Prostate gland (tissue), 2 donors: ENCODE measurements at regions not wholly inside any gene's neighbourhood (a gene's known extent, or its start where the extent isn't known, plus 50 kb on each side); places are given as distances from the start of the nearest gene placed in this dataset.

ENCODE experiments used
- POLR2A ChIP-seq: fragments of 450-650 bp; IDR thresholded peaks from one replicate; pipeline ENCODE4 v1.6.1; 2016; ENCODE audit warnings: antibody characterized with exemption, mild to moderate bottlenecking
- POLR2AphosphoS5 ChIP-seq: sonication (generic); formaldehyde crosslinking; IDR thresholded peaks from one replicate; pipeline ENCODE4 v1.6.1; 2017; ENCODE audit warnings: antibody characterized with exemption
- TF ChIP-seq, protein P1 (sequence below), 4 experiments: fragments of 200-600 bp in 2 of 4; fragments of 450-650 bp in 2 of 4; sonication (generic) in 2 of 4; IDR thresholded peaks; 1 replicate in 3 of 4; 2 replicates in 1 of 4; pipeline ENCODE4 v1.5.1; 2016 to 2019; ENCODE audit warnings: antibody characterized with exemption in 4 of 4, mild to moderate bottlenecking in 2 of 4, moderate library complexity in 2 of 4

DNA sequence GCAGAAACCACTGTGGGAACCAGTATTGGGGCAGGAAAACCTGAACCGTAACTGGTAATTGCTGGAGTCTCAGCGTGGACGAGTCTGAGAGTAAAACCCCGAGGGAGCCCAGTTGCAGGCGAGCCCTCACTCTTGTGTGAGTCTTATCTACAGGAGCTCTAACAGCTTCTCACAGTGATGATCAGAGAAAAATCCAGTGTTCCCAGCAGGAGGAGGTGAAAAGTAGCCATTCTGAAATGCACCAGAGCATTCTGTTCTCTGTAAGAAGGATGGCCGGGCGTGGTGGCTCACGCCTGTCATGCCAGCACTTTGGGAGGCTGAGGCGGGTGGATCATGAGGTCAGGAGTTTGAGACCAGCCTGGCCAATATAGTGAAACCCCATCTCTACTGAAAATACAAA, 161.2 kb downstream of the COPRS start:
- TF ChIP-seq, protein P1, sequence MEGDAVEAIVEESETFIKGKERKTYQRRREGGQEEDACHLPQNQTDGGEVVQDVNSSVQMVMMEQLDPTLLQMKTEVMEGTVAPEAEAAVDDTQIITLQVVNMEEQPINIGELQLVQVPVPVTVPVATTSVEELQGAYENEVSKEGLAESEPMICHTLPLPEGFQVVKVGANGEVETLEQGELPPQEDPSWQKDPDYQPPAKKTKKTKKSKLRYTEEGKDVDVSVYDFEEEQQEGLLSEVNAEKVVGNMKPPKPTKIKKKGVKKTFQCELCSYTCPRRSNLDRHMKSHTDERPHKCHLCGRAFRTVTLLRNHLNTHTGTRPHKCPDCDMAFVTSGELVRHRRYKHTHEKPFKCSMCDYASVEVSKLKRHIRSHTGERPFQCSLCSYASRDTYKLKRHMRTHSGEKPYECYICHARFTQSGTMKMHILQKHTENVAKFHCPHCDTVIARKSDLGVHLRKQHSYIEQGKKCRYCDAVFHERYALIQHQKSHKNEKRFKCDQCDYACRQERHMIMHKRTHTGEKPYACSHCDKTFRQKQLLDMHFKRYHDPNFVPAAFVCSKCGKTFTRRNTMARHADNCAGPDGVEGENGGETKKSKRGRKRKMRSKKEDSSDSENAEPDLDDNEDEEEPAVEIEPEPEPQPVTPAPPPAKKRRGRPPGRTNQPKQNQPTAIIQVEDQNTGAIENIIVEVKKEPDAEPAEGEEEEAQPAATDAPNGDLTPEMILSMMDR (IDR thresholded peaks at IDR 0.05), result no peak
- TF ChIP-seq POLR2AphosphoS5 (no peak), POLR2A (no peak)
